Limb (tissue), 2 donors: ENCODE measurements at regions not wholly inside any gene's neighbourhood (a gene's known extent, or its start where the extent isn't known, plus 50 kb on each side); places are given as distances from the start of the nearest gene placed in this dataset.

Source experiments
- DNase-seq, 2 donors: peaks; one replicate each; pipeline ENCODE4 v3.0.0-alpha.2; 2016; ENCODE audit errors: extremely low spot score in 2 of 2

DNA sequence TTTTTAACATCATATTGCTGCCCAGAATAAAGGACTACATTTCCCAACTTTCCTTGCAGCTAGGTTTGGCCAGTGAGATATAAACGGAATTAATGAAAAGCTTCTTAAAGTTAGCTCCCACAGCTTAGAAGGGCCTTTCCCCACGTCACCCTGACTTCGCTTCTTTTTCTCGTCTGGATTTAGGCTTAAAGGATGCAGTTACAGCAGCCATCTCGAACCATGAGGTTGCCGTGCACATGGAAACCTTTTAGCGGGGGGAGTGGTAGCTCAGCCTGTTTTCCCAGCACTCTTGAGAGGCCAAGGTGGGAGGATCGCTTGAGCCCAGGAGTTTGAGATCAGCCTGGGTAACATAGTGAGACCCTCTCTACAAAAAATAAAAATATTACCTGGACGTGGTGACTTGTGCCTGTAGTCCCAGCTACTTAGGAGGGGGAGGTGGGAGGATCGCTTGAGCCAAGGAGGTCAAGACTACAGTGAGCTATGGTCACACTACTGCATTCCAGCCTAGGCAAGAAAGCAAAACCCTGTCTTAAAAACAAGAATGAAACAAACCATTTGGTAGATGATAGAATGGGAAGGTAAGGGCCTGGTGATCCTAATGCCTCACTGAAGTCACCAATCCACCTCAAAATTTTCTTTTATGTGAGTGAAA, 64.3 kb upstream of the C1GALT1 start:
- DNase-seq: no peak

DNA sequence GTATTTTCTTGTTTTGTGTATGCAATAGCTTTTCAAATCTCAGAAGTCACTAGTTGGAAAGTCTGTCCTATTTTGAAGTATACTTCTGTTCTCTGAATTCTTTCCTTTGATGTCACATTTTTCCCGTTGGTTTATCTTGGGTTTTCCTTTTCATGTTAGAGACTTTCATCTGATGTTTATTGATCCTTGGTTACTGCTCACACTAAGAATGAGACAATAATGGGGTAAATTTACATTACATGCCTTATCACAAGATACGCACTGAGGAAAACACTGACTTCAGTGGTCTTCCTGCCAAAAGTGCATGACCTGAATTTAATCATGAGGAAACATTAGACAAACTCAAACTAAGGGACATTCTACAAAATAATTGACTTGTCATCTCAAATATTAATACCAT, 63.5 kb upstream of the C1GALT1 start:
- DNase-seq: no peak

DNA sequence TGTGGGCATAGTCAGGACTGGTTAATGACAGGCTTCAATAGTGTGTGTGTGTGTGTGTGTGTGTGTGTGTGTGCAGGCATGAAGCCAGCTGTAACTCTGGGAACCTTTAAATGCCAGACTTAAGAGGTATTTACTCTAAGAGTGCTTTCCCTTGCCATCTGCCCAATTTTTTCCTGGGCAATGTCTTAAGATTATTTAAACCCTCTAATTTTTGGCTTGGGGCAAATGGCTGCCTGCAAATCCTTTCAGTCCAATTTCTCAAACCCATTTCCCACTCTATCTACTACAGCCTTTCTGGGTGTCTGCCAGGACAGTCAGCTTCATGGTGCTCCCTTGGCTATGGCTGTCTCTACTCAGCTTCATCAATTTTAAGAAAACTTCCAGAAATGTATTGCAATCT, 62.6 kb upstream of the C1GALT1 start:
- DNase-seq: no peak

DNA sequence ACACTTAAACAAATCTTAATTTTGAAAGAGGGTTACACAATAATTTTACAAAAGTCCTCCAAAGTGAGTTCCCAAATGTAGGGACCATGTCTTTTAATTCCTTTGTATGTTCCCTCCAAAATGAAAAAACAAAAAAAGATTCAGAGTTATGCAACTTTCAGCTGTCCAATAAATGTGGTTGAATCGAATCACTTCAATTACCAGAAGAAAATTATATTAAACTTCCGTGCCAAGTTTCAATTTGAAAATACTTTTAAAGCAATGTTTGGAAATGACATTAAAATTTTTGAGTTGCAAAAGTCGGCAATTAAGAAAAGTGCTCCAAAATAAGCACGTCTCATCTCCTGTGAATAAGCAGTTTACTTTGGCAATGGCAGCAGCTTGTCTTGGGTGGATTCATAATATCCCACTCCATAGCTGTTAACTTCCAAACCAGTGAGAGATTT, 60.3 kb upstream of the C1GALT1 start:
- DNase-seq: peak in 1 of 2 donors; percentile 45

DNA sequence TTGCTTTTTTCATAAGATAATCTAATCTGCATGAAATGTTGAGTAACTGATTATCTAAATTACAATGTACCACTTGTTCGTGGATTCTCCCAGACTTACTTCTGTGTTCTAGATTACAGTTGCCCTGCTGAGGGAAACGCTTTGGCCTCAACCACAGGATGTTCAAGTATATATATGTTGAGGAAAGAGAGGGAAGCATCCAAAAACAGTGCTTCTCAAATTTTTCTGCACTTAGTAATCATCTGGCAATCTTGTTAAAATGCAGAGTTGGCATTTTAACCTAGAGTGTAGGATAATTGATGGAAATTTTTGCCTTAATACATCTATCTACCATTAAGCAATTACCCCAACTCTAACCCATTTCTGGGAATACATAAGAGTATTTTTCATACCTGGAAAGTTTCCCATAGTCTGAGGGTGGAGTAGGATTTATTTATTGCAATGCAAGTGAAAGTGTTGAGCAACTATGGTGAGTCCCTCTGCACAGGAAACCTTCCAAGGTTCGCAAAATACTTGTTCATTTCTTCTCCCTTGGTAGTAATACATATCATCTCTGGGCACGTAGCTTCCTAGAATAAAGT, 59.6 kb upstream of the C1GALT1 start:
- DNase-seq: peak in 1 of 2 donors; percentile 59

DNA sequence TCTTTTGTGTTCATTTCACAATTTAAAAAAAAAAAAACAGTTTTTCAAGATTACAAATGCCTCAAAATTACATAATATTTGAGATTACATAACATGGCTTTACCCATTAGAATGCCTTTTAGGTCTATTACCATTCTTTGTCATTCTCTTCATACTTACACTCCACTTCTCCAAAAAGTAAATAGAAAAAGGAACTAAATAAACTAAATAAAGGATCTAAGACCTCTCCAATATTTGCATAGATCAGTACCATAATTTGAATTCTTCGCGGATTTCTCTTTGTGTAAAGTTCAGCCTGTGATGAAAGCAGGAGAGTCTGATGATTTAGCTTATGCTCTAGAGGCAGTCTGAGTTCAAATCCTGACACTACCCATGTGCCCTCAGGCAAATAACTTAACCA, 56.4 kb upstream of the C1GALT1 start:
- DNase-seq: no peak

DNA sequence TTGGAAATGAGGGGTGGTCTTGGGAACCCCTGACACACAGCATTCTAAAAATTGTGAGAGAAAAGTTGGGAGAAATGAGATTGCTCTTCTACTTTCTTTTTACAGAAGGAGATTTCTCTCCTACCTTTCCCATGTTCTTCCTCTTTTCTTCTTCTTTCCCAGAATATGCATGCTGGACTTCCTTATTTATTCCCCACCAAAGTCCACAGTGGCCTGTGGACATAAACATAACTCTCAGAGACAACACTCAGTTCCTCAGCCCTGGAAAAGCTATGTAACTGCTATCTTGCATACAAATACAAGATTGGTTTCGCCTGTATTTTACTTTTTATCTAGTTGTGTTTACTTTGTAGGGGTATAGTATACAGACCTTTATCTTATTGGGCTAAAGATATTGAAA, 54.6 kb upstream of the C1GALT1 start:
- DNase-seq: no peak

DNA sequence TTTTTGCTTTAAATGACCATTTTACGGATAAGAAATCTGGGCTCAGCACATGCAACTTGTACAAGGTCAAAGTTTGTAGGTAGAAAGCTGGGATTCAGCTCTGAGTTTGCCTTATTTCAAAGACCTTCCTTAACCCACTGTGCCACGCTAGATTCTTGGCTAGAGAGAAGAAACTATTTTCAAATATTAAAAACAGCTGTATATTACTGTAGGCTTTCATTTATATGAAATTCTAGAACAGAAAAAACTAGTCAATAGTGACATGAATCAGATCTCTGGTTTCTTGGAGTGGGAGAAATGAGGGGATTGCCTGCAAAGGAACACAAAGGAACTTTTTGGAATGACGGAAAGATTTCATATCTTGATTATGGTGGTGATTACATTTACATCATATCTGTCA, 53.0 kb upstream of the C1GALT1 start:
- no peak for DNase-seq

DNA sequence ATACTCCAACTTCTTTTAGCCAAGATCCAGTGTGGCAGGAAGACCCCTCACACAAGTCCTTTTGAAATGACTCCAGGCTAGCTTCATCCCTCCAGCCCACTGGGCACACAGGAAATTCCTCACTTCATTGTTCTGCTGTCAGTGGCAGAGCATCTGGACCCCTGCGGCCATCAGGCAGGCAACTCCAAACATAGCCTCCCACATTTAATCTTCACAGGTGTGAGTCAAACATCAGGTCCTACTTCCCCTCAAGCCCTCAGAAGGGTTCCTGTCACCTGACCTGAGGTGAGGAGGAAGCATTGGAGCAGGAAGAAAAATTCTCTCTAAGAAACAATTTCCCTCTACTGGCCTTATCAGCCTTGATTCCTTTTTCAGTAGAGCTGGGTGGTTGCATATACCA, 51.1 kb upstream of the C1GALT1 start:
- no peak for DNase-seq
